ENCODE measurements at regions not wholly inside any gene's neighbourhood (a gene's known extent, or its start where the extent isn't known, plus 50 kb on each side); places are given as distances from the start of the nearest gene placed in this dataset.

- DNase-seq = no peak
Observed at GRCh38 chr11:110773442-110773841, 61.2 kb upstream of the ARHGAP20 start.

DNA sequence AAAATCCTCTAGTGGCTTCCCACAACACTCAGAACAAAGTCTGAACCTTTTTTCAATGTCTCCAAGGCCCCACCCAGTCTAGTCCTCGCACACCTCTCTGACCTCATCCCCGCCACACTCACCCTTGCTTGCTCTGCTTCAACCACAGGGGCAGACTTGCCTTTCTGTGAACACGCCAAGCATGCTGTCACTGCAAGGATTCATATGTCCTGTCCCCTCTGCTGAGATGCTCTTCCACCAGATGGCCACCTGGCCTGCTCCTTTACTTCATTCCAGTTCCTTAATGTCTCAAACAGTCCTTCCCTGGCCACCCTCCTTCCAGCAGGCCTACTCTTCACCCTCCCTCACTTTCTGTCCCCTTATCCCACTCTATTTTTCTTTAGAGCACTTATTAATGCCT lies 60.6 kb upstream of the ARHGAP20 start:
- no peak for DNase-seq

DNA sequence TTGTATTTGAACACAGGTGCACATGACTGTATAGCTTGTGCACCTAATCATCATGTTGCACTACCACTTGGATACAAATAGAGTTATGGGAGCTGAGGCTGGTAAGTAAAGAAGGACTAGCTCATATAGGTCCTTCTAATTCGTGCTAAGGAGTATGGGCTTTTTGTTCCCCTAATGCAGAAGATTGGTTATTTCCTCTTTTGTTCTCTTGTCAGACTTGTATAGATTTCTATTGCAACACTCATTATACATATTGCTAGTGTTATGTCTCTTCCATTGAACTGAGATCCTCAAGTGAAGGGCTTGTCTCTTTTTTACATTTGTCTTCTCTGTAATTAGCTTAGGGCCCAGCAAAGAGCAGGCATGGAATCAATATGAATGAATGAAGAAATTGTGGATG lies 54.1 kb upstream of the ARHGAP20 start:
- DNase-seq = no peak

GRCh38 chr11:110764485-110764884 lies 52.2 kb upstream of the ARHGAP20 start:
- DNase-seq = no peak

GRCh38 chr11:110763249-110764011 lies 51.2 kb upstream of the ARHGAP20 start:
- DNase-seq = no peak

- DNase-seq = no peak
Observed at GRCh38 chr11:110762590-110762989, 50.4 kb upstream of the ARHGAP20 start.

Measured in cerebellar nuclear complex (tissue), 1 donor.